GDM1 (cell line): ENCODE measurements at regions not wholly inside any gene's neighbourhood (a gene's known extent, or its start where the extent isn't known, plus 50 kb on each side); places are given as distances from the start of the nearest gene placed in this dataset.

ENCODE experiments used
- DNase-seq: peaks from one replicate; lab custom pipeline; 2025; lab: John Stamatoyannopoulos, UW

- DNase-seq, result no peak
Observed at GRCh38 chr6:120096696-120097260, 747.2 kb upstream of the MAN1A1 start.

- DNase-seq, result no peak
Observed at GRCh38 chr6:120083186-120083585, 733.6 kb upstream of the MAN1A1 start.

GRCh38 chr6:120077489-120077888 lies 727.9 kb upstream of the MAN1A1 start:
- DNase-seq, result no peak

GRCh38 chr6:120058410-120058809 lies 708.8 kb upstream of the MAN1A1 start:
- no peak for DNase-seq

- no peak for DNase-seq
Observed at GRCh38 chr6:120056085-120056484, 706.5 kb upstream of the MAN1A1 start.

- no peak for DNase-seq
Observed at GRCh38 chr6:120055071-120055470, 705.5 kb upstream of the MAN1A1 start.

DNA sequence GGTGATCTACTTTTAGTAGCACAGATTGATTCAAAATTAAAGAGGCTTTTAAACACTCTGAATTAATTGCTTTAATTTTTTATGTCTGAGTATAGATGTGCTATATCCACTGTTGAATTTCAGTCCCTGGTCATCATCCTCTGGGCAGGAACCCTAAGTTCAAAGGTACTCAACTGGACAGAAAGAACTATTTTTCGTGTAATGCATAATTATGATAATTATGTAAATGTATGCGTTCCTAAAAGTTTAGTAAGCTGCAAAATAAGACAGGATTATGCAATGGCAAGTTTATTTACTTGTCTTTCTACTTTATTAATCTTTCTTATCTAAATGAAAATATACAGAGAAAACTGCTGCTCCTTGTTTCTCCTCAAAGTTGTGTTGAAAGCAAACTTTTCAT lies 690.1 kb upstream of the MAN1A1 start:
- DNase-seq, result no peak

- no peak for DNase-seq
Observed at GRCh38 chr6:120031837-120032236, 682.3 kb upstream of the MAN1A1 start.

GRCh38 chr6:120026791-120027190 lies 677.2 kb upstream of the MAN1A1 start:
- DNase-seq, result no peak

- DNase-seq, result no peak
Observed at GRCh38 chr6:120010075-120010474, 660.5 kb upstream of the MAN1A1 start.

GRCh38 chr6:120005292-120005976 lies 655.9 kb upstream of the MAN1A1 start:
- no peak for DNase-seq

GRCh38 chr6:119986934-119987549 lies 637.5 kb upstream of the MAN1A1 start:
- no peak for DNase-seq

DNA sequence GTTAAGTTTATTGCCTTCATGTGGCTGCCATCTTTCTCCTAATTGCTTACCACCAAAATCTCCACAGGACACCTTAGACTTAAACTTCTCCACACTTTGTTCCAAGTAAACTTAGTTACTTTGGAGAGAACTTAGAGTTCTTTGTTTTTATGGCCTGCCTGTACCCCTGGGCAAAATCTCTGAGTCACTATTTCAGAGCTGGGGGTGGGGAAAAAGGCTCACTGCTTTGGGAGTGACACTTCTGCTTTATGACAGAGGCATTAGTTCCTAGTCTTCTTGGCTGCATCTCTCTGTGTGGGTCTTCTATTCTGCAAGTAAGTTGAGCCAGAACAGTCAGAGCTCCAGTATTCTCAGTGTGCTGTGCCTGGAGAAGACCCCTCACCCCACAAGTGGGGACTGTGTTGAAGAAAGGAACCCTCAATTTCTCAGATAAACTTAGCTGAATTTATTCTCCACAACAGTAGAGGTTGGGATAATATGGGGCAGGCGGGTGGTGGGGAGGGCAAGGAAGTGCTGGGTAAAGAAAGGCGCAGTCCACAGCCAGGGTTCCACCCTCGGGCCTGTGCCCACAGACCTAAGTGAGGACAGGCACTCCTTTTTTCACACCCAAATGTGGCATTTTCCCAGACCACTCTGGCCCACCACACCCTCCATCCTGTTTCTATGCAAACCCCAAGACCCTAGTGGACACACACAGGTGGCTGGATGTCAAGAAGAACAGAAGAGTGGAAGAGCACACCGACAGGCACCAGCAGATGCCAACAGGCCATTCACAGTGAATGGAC lies 636.6 kb upstream of the MAN1A1 start:
- DNase-seq, result no peak

DNA sequence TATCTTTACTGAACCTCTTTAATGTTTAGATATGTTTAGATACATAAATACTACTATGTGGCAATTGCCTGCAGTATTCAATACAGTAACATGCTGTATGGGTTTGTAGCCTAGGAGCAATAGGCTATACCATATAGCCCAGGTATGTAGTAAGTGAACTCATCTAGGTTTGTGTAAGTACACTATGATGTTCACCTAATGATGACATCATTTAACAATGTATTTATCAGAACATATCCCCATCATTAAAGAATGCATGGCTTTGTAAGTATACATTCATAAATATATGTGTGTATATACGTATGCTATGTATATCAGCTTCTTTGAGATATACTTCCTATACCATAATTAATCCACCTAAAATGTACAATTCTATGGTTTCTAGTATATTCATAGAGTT lies 631.2 kb upstream of the MAN1A1 start:
- no peak for DNase-seq

- DNase-seq, result no peak
Observed at GRCh38 chr6:119979862-119980261, 630.3 kb upstream of the MAN1A1 start.

DNA sequence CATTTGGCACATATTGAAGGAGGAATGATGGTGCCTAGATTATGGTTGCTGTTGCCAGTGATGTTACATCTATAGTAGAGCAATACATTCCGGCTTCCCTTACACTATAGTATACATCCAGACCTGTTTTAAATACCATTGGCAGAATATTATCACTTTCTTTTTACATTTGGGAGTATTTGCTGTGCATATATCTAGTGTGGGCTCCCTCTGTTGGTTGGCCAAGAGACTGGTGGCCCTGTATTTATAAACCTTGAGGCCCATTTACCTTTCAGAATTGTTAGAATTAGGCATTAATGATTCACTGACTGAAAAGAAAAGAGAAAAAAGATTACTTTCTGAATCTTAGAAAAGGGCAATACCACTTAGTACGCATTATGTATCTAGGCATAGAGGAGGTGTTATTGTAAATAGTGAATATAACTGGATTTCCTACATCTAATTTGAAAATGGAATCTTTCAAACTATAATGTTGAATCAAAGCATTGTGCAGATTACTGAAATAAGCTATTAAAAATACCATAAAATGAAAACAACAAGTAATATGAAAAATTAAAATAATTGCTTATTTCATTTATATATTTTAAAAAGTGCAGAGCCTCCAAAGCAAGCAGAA lies 628.8 kb upstream of the MAN1A1 start:
- DNase-seq, result no peak

- no peak for DNase-seq
Observed at GRCh38 chr6:119974430-119975159, 625.0 kb upstream of the MAN1A1 start.

DNA sequence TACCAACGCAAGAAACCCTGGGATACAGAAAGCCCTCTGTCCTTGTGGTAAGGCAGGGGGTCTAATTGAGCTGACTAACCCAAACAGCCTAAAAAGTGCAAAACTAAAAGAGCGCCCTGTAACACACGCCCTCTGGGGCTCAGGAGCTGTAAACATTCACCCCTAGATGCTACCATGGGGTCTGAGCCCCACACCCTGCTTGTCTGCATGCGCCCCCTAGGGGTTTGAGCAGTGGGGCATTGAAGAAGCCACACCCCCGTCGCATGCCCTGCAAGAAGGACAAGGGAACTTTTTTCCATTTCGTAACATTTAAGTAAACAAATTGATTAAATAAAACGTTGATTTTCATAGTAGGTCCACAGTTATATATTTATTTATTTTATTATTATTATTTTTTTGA lies 616.9 kb upstream of the MAN1A1 start:
- DNase-seq, result no peak

DNA sequence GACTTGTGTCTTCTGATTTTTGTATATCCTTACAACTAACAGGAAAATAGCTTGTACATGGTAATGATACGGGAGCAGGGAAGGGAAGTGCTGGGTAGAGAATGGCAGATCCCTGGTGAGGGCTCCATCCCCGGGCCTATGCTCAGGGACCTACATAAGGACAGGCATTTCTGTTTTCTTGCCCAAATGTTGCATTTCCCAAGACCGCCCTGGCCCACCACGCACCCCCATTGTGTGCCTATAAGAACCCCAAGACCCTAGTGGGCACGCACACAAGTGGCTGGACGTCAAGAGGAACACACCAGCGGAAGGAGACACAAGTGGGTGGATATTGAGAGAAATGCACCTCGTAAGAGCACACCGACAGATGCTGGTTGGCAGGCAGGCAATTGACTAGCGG lies 616.3 kb upstream of the MAN1A1 start:
- DNase-seq, result no peak

- no peak for DNase-seq
Observed at GRCh38 chr6:119965008-119965407, 615.4 kb upstream of the MAN1A1 start.

DNA sequence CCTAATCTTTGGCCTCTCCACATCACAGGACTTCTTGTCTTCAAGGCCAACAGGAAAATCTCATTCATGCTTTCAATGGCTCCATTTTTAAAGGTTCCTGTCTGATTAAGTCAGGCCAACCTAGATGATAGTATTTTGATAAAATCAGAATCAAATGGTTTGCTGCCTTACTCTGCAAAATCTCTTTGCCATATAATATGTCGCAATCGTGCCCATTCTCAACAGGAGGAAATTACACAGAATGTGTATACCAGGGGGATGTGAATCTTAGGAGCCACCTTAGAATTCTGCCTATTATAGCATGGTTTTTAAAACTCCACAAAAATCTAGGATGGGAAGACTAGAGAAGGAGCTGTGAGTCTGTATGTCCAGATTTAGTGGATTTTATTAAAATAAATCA lies 612.9 kb upstream of the MAN1A1 start:
- no peak for DNase-seq

GRCh38 chr6:119961450-119961849 lies 611.9 kb upstream of the MAN1A1 start:
- DNase-seq, result no peak
